ENCODE measurements at regions not wholly inside any gene's neighbourhood (a gene's known extent, or its start where the extent isn't known, plus 50 kb on each side); places are given as distances from the start of the nearest gene placed in this dataset.
"Not testable (repeated sequence)": the region's sequence is repeated elsewhere in the genome, so short reads cannot be mapped to it uniquely, and the experiment has no call there.

DNA sequence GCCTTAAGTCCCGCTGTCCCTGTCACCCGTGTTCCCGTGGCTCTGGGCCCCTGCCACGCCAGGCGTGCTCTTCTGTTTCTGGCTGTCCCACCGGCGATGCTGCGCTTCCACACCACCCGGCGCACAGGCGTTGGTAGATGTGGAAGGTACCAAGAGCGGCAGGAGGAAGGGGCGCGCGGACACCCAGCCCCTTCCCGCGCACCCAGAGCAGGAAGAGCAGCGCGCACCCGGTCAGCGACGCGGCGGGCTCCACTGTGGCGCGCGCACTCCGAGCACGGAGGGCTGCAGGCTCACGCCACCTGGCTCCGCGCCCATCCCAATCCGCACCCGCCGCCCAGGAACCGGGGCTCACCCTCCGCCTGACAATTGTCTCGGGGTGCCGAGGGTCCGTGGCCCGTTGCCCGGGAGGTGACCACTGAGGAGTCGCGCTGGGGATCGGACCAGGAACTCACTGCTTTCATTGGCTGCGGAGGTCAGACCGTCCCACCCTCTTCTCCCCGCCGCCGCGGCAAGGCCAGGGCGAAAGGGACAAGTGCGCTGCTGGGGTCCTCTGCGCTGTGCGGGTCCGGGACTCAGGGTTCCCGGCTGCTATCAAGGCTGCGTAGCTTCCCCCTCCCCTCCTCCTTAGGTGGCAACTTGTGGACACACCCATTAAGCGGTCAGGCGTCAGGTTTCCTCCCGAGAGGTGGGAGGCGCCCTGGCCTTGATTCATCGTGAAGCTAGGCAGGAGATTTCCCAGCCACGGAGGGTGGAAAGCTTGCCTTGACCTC is 121.6 kb upstream of the ZNF92 start:
- no peak for DNase-seq (ENCODE audit: low read depth)

DNA sequence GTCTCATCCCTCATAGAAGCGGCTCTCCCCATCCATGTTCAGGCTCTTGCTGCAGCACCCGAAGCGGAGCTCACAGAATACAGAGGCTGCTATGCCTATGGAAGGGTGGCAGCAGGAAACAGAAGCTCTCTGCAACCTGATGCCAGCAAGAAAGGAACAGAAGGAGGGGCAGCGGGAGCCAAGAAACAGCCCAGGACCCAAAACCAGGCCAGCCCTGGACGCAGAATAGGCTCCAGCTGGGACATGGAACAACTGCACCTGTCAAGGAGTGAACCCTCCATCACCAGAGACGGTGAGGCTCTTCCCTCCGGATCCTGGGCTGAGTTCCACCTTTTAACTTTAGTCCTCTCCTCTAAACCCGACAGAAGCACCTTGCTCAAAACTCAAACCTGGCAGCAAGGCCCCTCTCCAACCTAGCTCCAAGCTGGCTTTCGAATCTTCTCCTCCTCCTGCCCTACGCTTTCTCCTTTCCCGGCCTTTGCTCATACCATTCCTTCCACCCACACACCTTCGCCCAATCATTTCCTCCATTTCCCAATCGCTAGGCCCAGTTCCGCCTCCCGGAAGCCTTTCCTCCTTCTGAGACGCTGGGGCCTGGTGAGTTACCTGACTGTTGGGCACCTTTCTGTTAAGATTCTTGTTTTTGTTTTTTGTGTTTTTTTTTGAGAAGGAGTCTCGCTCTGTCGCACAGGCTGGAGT is 122.8 kb upstream of the ZNF92 start:
- DNase-seq (ENCODE audit: low read depth): no peak

DNA sequence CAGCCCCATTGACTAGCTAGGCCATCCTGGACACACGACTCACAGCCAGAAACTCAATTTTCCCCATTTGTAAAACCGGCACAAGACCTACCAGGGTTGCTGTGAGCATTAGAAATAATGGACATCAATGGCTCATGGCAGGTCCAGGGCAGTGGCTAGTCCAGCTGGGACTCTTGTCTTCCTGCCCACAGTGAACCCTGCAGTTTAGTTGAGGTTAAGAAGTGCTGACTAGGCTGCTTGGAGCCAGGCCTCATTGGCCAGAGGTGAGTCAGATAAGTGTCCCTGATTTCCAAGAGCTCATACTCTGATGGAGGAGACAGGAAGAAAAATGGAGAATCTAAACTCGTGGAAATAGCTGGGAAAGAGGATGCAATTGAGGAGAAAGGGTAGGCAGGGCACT is 123.4 kb upstream of the ZNF92 start:
- DNase-seq (ENCODE audit: low read depth): no peak

DNA sequence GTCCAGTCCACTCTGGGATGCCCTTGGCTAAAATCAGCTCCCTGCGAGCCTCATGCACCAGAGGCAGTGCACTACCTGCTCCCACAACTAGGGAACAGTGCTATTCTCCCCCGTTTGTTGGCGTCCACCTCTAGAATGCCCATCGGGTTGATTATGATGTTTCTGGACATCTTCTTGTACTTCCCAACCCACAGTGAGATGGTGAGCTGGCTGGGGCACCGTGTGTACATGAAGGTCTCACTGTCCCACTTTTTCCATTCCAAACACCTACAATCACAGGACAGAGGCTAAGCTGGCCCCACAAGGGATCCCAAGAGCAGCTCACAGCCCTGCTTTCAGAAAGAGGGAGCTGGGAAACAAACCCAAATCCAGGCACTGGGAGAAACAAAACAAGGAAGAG is 126.2 kb upstream of the ZNF92 start:
- DNase-seq (ENCODE audit: low read depth): no peak

DNA sequence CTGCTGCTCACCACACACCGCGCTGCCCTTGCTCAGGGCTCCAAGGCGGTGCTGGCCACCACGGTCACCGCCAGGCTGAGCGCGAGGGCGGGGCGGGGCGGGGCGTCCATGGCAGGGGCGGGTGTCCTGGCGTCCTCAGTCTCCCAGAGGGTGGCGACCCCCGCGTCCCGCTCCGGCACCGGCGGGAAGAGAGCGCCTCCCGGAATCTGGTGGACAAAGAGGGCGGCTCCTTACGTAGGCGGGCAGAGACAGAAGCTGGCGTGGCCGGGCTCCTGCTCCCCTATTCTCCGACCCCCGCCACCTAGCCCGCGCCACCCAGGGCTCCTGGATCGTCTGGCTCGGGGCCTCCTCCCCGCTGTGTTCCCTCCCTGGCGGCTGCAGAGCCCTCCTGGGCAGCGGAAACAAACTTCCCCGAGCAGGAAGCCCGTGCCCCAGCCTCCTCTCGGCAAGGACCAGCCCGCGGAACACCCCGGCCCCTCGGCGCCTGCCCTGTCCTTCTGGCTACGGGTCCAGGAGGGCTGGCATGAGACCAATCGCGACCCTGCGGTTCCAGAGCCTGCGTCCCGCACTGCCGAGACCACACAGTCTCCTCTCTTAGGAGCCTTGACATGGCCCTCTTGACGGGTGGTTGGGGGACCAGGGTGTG is 133.8 kb upstream of the ZNF92 start:
- no peak for DNase-seq (ENCODE audit: low read depth)

DNA sequence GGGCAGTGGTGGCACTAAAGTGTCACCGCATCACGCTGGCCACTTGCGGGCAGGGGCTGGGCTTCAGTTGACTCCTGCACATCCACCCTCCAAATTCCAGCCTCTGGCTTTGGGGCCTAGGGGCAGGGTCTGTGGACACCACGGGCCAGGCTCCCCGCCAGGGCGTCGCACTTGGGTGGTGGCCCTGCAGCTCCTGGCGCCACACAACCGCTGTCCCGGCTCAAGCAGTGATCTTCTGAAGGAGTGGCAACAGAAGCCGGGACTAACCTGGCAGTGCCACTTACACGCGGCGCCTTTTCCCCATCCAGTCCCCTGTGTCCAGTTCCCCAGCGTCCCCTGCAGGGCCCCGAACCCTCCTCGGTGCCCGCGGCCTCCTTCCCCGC is 134.3 kb upstream of the ZNF92 start:
- DNase-seq (ENCODE audit: low read depth): no peak

DNA sequence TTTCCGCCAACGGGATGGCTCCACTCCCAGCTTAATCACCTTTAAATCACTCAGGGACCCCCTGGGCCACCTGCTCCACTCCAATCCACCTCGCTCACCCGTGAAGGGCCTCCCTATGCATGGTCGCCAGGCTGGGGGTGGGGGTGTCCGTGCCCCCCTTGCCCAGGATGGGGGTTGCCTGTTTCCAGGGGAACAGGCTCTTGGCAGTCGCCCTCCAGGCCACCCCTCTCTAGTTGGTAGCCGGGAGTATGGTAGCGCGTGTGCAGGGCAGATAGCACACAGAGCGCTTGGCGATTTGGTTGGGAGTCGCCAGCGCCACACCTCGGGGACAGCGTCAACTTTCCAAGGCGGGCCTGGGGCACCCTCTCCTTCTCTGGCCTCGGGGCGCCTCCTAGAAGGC is 134.9 kb upstream of the ZNF92 start:
- DNase-seq (ENCODE audit: low read depth): no peak

DNA sequence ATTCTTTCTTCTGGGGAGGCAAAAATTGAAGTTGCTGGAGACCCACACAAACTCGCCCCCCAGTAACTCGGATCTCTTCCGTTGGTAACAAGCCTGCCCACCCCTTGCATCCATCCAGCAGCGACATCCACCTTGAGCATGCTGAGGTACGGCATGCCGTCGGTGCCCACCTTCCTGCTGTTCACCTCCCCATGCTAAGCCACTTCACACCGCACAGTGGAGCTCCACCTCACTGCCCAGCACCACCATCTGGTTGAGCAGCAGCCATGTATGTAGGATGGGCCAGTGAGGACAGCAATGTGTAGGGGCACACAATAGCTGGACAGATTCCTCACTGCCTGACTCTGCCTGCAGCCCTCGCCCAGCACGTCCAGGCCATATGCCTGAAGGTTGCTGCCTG is 138.1 kb upstream of the ZNF92 start:
- DNase-seq (ENCODE audit: low read depth): no peak

DNA sequence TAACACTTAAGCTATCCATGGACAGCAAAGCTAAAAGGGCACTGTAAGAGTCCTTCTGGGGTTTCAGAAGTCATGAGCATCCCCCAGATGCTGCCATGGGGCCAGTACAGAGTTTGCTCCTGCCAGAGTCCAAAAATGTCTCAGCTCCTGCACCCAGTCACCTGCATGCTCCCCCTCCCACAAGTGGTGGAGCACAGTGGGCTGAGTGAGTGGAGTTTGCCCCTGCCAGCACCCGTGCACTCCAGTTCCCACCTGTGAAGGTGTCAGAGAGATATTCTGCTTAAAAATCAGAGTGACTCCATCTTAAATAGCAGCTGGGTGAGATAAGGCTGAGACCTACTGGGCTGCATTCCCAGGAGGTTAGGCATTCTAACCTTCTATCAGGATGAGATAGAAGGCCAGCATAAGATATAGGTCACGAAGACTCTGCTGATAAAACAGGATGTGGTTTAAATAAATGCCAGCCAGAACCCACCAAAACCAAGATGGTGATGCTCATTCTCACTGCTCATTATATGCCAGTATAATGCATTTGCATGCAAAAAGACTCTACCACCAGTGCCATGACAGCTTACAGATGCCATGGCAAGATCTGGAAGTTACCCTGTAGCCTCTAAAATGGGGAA is 140.1 kb upstream of the ZNF92 start:
- no peak for DNase-seq (ENCODE audit: low read depth)

DNA sequence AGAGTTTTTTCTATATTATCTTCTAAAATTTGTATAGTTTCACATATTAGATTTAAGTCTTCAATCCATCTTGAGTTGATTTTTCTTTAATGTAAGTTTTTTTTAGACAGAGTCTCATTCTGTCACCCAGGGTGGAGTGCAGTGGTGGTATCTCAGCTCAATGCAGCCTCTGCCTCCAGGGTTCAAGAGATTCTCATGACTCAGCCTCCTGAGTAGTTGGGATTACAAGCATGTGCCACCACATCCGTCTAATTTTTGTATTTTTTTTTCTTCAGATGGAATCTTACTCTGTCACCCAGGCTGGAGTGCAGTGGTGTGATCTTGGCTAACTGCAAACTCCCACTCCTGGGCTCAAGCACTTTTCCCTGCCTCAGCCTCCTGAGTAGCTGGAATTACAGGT is 143.4 kb upstream of the ZNF92 start:
- no peak for DNase-seq (ENCODE audit: low read depth)

DNA sequence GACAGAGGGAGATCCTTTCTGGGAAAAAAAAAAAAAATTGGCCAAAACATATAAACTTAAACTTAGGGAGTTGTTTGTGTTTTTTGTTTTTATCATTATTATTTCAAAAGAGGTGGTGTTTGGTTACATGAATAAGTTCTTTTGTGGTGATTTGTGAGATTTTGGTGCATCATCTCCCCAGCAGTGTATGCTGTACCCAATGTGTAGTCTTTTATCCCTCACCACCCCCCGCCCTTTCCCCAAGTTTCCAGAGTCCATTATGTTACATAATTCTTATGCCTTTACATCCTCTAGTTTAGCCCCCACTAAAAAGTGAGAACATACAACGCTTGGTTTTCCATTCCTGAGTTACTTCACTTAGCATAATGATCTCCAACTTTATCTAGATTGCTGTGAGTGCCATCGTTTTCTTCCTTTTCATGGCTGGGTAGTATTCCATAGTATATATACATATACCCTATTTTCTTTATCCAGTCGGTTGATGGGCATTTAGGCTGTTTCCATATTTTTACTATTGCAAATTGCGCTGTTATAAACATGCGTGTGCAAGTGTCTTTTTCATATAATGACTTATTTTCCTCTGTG is 148.1 kb upstream of the ZNF92 start:
- DNase-seq (ENCODE audit: low read depth): no peak

DNA sequence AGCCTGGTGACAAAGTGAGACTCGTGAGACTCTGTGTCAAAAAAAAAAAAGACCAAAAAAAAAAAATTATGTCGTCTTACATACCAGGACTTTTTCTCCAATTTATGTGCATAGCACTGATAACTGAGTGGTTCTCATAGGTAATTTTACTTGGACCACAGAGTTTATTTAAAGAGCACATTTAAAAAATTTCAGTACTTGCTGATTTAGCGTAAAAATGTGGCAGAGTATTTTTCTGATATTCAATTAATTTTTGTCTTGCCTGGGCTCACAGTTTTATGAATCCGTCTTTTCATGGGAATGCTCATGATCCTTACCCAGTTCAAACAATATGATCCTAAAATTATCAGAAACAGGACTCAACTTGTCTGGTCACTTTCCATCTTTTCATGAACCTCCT is 151.0 kb upstream of the ZNF92 start:
- no peak for DNase-seq (ENCODE audit: low read depth)

DNA sequence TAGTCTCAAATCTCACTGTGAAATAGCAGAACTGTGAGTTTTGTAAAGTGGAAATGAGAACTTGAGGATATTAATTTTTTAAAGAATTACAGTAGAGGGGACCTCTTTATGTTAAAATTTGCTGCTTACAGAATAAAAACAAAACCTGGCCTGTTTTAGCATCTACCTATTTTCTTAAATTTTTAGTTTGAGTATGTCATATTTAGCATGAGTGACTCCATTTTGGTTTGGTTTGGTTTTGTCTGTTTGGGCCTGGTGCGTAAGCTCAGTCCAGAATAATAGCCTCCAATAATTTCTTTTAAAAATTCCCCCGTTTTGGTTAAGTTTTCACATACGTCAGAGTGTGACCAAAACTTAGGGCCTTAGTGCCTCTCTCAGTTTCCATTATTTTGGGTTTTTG is 152.0 kb upstream of the ZNF92 start:
- DNase-seq (ENCODE audit: low read depth): no peak

DNA sequence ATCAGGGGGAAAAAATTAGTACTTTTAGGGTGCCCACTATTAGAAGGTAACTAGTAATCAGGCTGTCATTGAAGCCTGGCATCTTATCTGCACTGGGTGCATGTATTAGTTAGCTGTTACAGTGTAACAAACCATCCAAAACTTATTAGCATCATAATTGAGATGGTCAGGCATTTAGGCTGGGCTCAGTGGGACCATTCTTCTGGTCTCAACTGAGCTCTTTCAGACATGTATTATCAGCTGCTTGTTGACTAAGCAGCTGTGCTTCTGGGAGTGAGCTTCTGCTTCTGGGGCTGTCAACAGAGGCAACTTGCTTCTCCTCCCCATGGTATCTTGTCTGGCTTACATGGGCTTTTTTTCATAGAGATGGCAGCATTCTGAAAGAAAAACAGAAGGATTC is 154.0 kb upstream of the ZNF92 start:
- no peak for DNase-seq (ENCODE audit: low read depth)

DNA sequence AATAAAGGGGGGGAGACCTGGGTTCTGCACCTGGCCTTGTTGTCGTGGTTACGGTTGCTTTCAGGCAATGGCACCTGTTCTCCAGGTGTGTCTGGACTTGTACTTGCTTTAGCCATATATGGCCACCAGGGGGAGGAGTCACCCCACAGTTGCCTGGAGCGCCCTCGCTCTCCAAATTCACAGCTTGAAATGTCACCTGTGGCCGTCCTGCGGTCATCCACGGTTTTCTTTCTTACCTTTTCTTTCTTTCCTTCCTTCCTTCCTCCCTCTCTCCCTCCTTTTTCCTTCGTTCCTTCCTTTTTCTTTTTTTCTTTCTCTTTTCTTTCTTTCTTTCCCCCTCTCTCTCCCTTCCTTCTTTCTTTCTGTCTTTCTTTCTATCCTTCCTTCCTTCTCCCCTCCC is 157.2 kb upstream of the ZNF92 start:
- peak; percentile 50 for DNase-seq (ENCODE audit: low read depth)

DNA sequence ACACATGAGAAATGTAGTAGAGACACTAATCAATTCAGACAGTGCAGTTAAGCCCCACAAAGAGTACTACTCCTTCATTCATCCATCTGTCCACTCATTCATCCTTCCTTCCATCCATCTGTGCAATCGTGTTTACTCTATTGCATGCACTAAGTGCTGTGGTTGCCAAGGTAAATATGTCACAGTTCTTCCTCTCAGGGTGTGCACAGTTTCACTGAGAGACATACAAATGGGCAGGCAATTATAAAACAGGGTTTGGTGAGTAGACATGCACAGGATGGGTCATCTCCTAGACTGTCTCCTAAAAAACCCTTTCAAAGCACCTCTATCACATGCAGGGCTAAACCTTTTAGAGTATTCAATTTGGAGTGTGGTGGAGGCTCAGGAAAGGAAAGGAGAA is 160.4 kb upstream of the ZNF92 start:
- DNase-seq (ENCODE audit: low read depth): not testable (repeated sequence)

DNA sequence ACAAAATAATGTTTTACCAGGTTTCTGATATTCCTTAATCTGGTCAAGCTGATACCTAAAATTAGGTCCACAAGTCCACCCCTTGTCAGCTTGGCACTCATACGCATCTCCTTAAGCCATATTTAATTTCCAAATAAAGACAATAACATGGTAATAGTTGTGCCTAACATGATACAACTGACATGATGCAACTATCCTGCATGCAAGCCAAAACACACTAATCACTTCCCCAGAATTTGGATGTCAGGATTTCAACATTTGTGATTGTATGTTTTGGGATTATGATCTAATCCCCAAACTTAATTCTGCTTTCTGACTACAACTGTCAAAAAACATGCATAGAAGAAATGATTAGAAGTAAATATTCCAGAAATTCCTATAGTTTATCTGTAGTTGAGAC is 174.4 kb upstream of the ZNF92 start:
- DNase-seq (ENCODE audit: low read depth): not testable (repeated sequence)

DNA sequence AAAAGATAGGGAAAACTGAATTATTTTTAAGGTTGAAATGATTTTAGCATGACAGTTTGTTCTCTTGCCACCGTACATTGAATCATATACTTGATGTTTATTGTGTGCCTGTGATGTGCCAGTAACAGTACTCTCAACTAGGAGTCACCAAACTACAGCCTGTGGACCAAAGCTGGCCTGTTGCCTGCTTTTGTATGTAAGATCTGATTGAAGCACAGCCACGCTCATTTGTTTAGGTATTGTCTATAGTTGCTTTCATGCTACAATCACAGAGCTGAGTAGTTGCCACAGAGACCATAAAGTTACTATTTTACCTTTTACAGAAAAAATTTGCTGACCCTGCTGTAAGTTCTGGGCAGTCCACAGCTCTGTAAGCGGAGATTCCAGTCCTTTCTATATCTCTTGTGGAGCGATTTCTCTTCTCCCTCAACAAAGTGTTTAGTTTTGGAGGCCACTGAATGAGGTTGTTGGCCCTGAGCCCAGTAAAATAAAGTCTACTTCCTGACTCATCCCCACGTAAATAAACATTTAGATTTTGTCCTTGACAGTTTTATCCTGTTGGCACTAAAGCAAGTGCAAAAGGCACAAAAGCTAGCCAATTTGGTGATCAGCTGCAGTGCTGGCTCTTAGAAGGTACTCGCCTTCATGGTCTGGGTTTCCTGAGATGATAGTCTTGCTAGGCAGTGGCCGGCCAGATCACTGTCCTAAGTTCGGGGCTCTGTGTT is 180.2 kb upstream of the ZNF92 start:
- DNase-seq (ENCODE audit: low read depth): not testable (repeated sequence)

DNA sequence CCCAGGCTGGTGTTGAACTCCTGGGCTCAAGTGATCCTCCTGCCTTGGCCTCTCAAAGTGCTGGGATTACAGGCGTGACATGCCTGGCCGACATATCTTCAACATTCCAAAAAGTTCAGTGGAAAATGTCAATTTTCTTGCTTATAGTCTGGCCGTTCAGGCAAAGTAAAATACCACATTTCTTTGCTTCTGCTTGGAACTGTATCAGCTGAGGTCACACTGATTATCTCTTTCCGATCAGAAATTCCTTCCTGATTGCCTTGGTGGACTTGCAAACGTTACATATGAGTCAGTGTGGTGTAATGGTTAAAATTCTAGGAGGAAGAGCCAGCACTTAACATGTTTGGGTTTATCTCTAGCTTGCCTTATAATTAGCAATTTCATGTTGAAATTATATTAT is 170.6 kb upstream of the ERV3-1 start:
- DNase-seq (ENCODE audit: low read depth): not testable (repeated sequence)

DNA sequence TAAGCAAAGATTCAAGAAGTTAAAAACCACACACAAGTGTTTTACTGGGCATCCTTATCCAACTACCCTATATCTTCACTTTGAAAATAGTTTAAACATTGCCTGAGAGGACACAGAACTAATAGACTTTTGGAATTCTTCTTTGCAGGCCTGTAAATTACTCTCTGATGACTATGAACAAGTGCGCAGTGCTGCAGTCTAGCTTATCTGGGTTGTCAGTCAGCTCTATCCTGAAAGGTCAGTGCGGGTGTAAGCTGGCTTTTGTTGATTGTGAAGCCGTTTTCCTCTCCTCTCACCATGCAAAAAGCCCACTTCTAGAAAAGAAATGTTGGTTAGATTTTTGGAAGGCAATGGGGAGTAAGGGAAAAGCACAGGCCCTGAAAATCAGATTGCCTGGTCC is 143.6 kb upstream of the ERV3-1 start:
- DNase-seq (ENCODE audit: low read depth): not testable (repeated sequence)

DNA sequence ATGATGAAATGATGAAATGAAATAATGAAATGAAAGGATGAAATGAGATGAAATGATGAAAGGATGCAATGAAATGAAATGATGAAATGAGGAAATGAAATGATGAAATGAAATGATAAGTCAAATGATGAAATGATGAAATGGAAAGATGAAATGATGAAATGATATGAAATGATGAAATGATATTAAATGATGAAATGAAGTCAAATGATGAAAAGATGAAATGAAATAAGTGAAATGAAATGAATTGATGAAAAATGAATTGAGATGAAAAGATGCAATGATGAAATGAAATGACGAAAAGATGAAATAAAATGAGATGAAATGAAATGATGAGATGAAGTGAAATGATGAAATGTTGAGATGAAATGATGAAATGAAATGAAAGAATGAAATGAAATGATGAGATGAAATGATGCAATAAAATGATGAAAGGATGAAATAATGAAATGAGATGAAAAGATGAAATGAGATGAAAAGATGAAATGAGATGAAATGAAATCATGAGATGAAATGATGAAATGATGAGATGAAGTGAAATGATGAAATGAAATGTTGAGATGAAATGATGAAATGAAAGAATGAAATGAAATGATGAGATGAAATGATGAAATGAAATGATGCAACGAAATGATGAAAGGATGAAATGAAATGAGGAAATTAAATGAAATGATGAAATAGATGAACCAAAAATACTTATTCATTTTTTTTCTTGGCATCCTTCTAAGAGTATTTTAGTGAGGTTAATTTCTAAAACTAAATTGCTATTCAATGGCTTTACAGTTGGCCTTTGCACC is 139.8 kb upstream of the ERV3-1 start:
- DNase-seq (ENCODE audit: low read depth): not testable (repeated sequence)

All from stimulated activated CD8-positive, alpha-beta memory T cell treated with anti-CD3 and anti-CD28 coated beads, Interleukin-12 subunit alpha, Interleukin-12 subunit beta, amount 100 ng/mL, for 1 hour (primary cell).